ENCODE measurements at regions not wholly inside any gene's neighbourhood (a gene's known extent, or its start where the extent isn't known, plus 50 kb on each side); places are given as distances from the start of the nearest gene placed in this dataset.

- POLR2A ChIA-PET (ENCODE audit: low non-redundant PET), result no interaction called here
- BruUV-seq (replicated peaks), result no TSS peak
- H3K27ac ChIP-seq (ENCODE audit: low read depth, low read length, poor library complexity, severe bottlenecking), result no peak overlapping the region
These were observed 409.2 kb downstream of the NKX6-1 start for GRCh38 chr4:84089652-84090437.

GRCh38 chr4:84085986-84086385, 413.1 kb downstream of the NKX6-1 start:
- intact Hi-C loops (cut with micrococcal nuclease; ENCODE audit: unreplicated experiment), result no loop called here
- POLR2A ChIA-PET (ENCODE audit: low non-redundant PET), result no interaction called here
- no peaks in the 10 kb centered on the region for H3K4me1 ChIP-seq (ENCODE audit: insufficient read depth, low read length, poor library complexity, severe bottlenecking)
- no peak overlapping the region for H3K4me3 ChIP-seq (ENCODE audit: low read depth, low read length, poor library complexity, severe bottlenecking)
- CTCF ChIA-PET, result no interaction called here
- no peak for TF ChIP-seq CTCF (conservative IDR thresholded peaks at IDR 0.05; ENCODE audit: low read depth, low read length)
- no peak for TF ChIP-seq EZH2 (IDR thresholded peaks at IDR 0.05; ENCODE audit: borderline replicate concordance, low read depth, low read length, poor library complexity, severe bottlenecking)
- no peaks in the 10 kb centered on the region for H3K27me3 ChIP-seq (replicated peaks; ENCODE audit: insufficient read depth, low read depth, low read length, poor library complexity)
- H3K9me3 ChIP-seq (ENCODE audit: low read depth, low read length, poor library complexity, severe bottlenecking), result no peaks in the 10 kb centered on the region
- no peaks in the 10 kb centered on the region for H3K36me3 ChIP-seq (ENCODE audit: insufficient read depth, low read length, poor library complexity, severe bottlenecking)
- no peak for DNase-seq (ENCODE audit: low spot score)
- no peak overlapping the region for H3K27ac ChIP-seq (ENCODE audit: low read depth, low read length, poor library complexity, severe bottlenecking)
- BruUV-seq (replicated peaks), result no TSS peak

More at GRCh38 chr4:84089652-84090437, 409.2 kb downstream of the NKX6-1 start:
- Histone ChIP-seq H3K4me1 (ENCODE audit: insufficient read depth, low read length, poor library complexity, severe bottlenecking) (no peaks in the 10 kb centered on the region), H3K4me3 (ENCODE audit: low read depth, low read length, poor library complexity, severe bottlenecking) (no peak overlapping the region), H3K36me3 (ENCODE audit: insufficient read depth, low read length, poor library complexity, severe bottlenecking) (no peaks in the 10 kb centered on the region), H3K9me3 (ENCODE audit: low read depth, low read length, poor library complexity, severe bottlenecking) (no peaks in the 10 kb centered on the region), H3K27me3 (replicated peaks; ENCODE audit: insufficient read depth, low read depth, low read length, poor library complexity) (no peaks in the 10 kb centered on the region)
- CTCF ChIA-PET, result no interaction called here
- no peak for TF ChIP-seq EZH2 (IDR thresholded peaks at IDR 0.05; ENCODE audit: borderline replicate concordance, low read depth, low read length, poor library complexity, severe bottlenecking)
- no peak for TF ChIP-seq CTCF (conservative IDR thresholded peaks at IDR 0.05; ENCODE audit: low read depth, low read length)
- no peak for DNase-seq (ENCODE audit: low spot score)
- intact Hi-C loops (cut with micrococcal nuclease; ENCODE audit: unreplicated experiment), result no loop called here

DNA sequence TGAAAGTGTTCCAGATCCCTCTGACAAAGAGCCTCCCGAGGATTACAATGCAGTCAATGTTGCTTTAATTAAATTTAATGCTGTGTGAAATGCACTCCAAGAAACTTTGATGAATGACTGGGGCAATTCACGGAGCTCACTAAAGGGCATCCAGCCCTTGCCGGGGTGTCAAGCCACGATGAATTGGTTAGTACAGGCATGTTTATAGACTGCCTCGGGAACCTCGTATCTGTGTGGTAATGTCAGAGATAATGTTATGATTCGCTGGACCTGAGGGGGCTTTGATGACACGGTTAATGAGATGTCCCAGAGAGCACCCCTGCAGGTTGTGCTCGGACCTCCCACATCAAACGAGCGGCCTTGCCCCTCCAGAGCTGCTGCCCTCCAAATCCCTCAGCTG, 428.8 kb downstream of the NKX6-1 start:
- Histone ChIP-seq H3K4me3 (ENCODE audit: low read depth, low read length, poor library complexity, severe bottlenecking) (no peak overlapping the region), H3K27me3 (replicated peaks; ENCODE audit: insufficient read depth, low read depth, low read length, poor library complexity) (no peaks in the 10 kb centered on the region), H3K9me3 (ENCODE audit: low read depth, low read length, poor library complexity, severe bottlenecking) (no peaks in the 10 kb centered on the region), H3K36me3 (ENCODE audit: insufficient read depth, low read length, poor library complexity, severe bottlenecking) (no peaks in the 10 kb centered on the region), H3K27ac (ENCODE audit: low read depth, low read length, poor library complexity, severe bottlenecking) (no peak overlapping the region), H3K4me1 (ENCODE audit: insufficient read depth, low read length, poor library complexity, severe bottlenecking) (no peaks in the 10 kb centered on the region)
- ChIA-PET POLR2A (ENCODE audit: low non-redundant PET) (no interaction called here), CTCF (no interaction called here)
- DNase-seq (ENCODE audit: low spot score), result peak; percentile 4
- intact Hi-C loops (cut with micrococcal nuclease; ENCODE audit: unreplicated experiment), result no loop called here
- TF ChIP-seq CTCF (conservative IDR thresholded peaks at IDR 0.05; ENCODE audit: low read depth, low read length) (no peak), EZH2 (IDR thresholded peaks at IDR 0.05; ENCODE audit: borderline replicate concordance, low read depth, low read length, poor library complexity, severe bottlenecking) (no peak)
- no TSS peak for BruUV-seq (replicated peaks)
